ENCODE measurements at regions not wholly inside any gene's neighbourhood (a gene's known extent, or its start where the extent isn't known, plus 50 kb on each side); places are given as distances from the start of the nearest gene placed in this dataset.

GRCh38 chr3:59153648-59154047 is 103.8 kb upstream of the CFAP20DC start:
- H3K9me3 Mint-ChIP-seq: peaks cover 5 to 11% of the 10 kb centered on the region in 2 donors
- H3K27me3 Mint-ChIP-seq (ENCODE audit: low read depth in 2 of 2): peaks cover 8 to 18% of the 10 kb centered on the region in 2 donors
- no peak overlapping the region for H3K27ac Mint-ChIP-seq
- TF ChIP-seq CTCF (IDR thresholded peaks at IDR 0.05): no peak
- no peaks in the 10 kb centered on the region for H3K4me1 Mint-ChIP-seq
- Histone ChIP-seq H3K4me3 (ENCODE audit: low read length) (no peak overlapping the region), H3K36me3 (ENCODE audit: control insufficient read depth, insufficient read depth, low read length) (no peaks in the 10 kb centered on the region), H3K27ac (ENCODE audit: low read length) (no peak overlapping the region), H3K4me1 (ENCODE audit: control insufficient read depth, insufficient read depth, low read length) (no peaks in the 10 kb centered on the region), H3K27me3 (ENCODE audit: control insufficient read depth, insufficient read depth, low read length) (no peaks in the 10 kb centered on the region), H3K9me3 (ENCODE audit: control insufficient read depth, insufficient read depth, low read length) (no peaks in the 10 kb centered on the region)
- DNase-seq: no peak
- intact Hi-C loops (cut with micrococcal nuclease): no loop called here
- no peaks in the 10 kb centered on the region for H3K36me3 Mint-ChIP-seq
- no peak for ATAC-seq
- 80% methylated on average over 1 of the region's 1 CpG for WGBS (ENCODE audit: insufficient coverage)
- H3K4me3 Mint-ChIP-seq: no peak overlapping the region

GRCh38 chr3:59152943-59153342 is 103.1 kb upstream of the CFAP20DC start:
- H3K27ac Mint-ChIP-seq: no peak overlapping the region
- H3K27ac ChIP-seq (ENCODE audit: low read length): no peak overlapping the region
- H3K9me3 ChIP-seq (ENCODE audit: control insufficient read depth, insufficient read depth, low read length): no peaks in the 10 kb centered on the region
- no peaks in the 10 kb centered on the region for H3K27me3 ChIP-seq (ENCODE audit: control insufficient read depth, insufficient read depth, low read length)
- no peaks in the 10 kb centered on the region for H3K36me3 Mint-ChIP-seq
- no CpG with 5 or more reads among the region's 2 CpGs for WGBS (ENCODE audit: insufficient coverage)
- ATAC-seq (no peak), DNase-seq (no peak)
- no peak overlapping the region for H3K4me3 ChIP-seq (ENCODE audit: low read length)
- H3K9me3 Mint-ChIP-seq: peaks cover 5 to 12% of the 10 kb centered on the region in 2 donors
- no peaks in the 10 kb centered on the region for H3K4me1 ChIP-seq (ENCODE audit: control insufficient read depth, insufficient read depth, low read length)
- no peaks in the 10 kb centered on the region for H3K36me3 ChIP-seq (ENCODE audit: control insufficient read depth, insufficient read depth, low read length)
- H3K4me3 Mint-ChIP-seq: no peak overlapping the region
- intact Hi-C loops (cut with micrococcal nuclease): no loop called here
- peaks cover 8 to 19% of the 10 kb centered on the region in 2 donors for H3K27me3 Mint-ChIP-seq (ENCODE audit: low read depth in 2 of 2)
- TF ChIP-seq CTCF (IDR thresholded peaks at IDR 0.05): no peak
- H3K4me1 Mint-ChIP-seq: no peaks in the 10 kb centered on the region

- no peaks in the 10 kb centered on the region for H3K36me3 ChIP-seq (ENCODE audit: control insufficient read depth, insufficient read depth, low read length)
- intact Hi-C loops (cut with micrococcal nuclease): no loop called here
Measured at GRCh38 chr3:59150039-59150438, 100.2 kb upstream of the CFAP20DC start.

More at GRCh38 chr3:59150039-59150438, 100.2 kb upstream of the CFAP20DC start:
- Mint-ChIP-seq H3K27ac (no peak overlapping the region), H3K4me1 (no peaks in the 10 kb centered on the region), H3K4me3 (no peak overlapping the region), H3K27me3 (ENCODE audit: low read depth in 2 of 2) (peaks cover 8 to 25% of the 10 kb centered on the region in 2 donors), H3K9me3 (peaks cover 8 to 14% of the 10 kb centered on the region in 2 donors), H3K36me3 (no peaks in the 10 kb centered on the region)
- H3K4me1 ChIP-seq (ENCODE audit: control insufficient read depth, insufficient read depth, low read length): no peaks in the 10 kb centered on the region
- H3K9me3 ChIP-seq (ENCODE audit: control insufficient read depth, insufficient read depth, low read length): no peaks in the 10 kb centered on the region
- no peak overlapping the region for H3K4me3 ChIP-seq (ENCODE audit: low read length)
- no peak for ATAC-seq
- H3K27me3 ChIP-seq (ENCODE audit: control insufficient read depth, insufficient read depth, low read length): no peaks in the 10 kb centered on the region
- no peak for TF ChIP-seq CTCF (IDR thresholded peaks at IDR 0.05)
- 88% methylated on average over 3 of the region's 3 CpGs for WGBS (ENCODE audit: insufficient coverage)
- no peak overlapping the region for H3K27ac ChIP-seq (ENCODE audit: low read length)
- no peak for DNase-seq
